Neuronal stem cell (in vitro differentiated cells): ENCODE measurements at regions not wholly inside any gene's neighbourhood (a gene's known extent, or its start where the extent isn't known, plus 50 kb on each side); places are given as distances from the start of the nearest gene placed in this dataset.

Experiments
- DNase-seq: peaks from one replicate; pipeline ENCODE4 v3.0.0-alpha.2; 2013; ENCODE audit warnings: low spot score
- H2AFZ ChIP-seq: one replicate; pipeline ENCODE4 v1.6.1; 2013; ENCODE audit warnings: mild to moderate bottlenecking, low read length, inconsistent platforms
- H2AK5ac ChIP-seq: 2 replicates; pipeline ENCODE4 v1.6.1; 2013; ENCODE audit warnings: low read depth, mild to moderate bottlenecking, inconsistent platforms, low read length, moderate library complexity, mixed read lengths
- H2BK120ac ChIP-seq: 2 replicates; pipeline ENCODE4 v1.6.1; 2013; ENCODE audit warnings: low read depth, mild to moderate bottlenecking, inconsistent platforms, low read length, moderate library complexity, mixed read lengths
- H2BK12ac ChIP-seq: one replicate; pipeline ENCODE4 v1.6.1; 2013; ENCODE audit warnings: low read length, inconsistent platforms
- H2BK15ac ChIP-seq: 2 replicates; pipeline ENCODE4 v1.6.1; 2013; ENCODE audit warnings: mild to moderate bottlenecking, low read length, inconsistent platforms, mixed read lengths
- H2BK5ac ChIP-seq: one replicate; pipeline ENCODE4 v1.6.1; 2013; ENCODE audit warnings: inconsistent platforms, mild to moderate bottlenecking, low read length, moderate library complexity
- H3K14ac ChIP-seq: one replicate; pipeline ENCODE4 v1.6.1; 2013; ENCODE audit warnings: low read length, inconsistent platforms
- H3K18ac ChIP-seq: 2 replicates; pipeline ENCODE4 v1.6.1; 2013; ENCODE audit warnings: low read length, inconsistent platforms
- H3K23ac ChIP-seq: 2 replicates; pipeline ENCODE4 v1.6.1; 2013; ENCODE audit warnings: low read depth, mild to moderate bottlenecking, mixed read lengths, low read length, inconsistent platforms; ENCODE audit not compliant: poor library complexity
- H3K27ac ChIP-seq: replicated peaks from 3 replicates; pipeline ENCODE4 v1.5.1; 2013; ENCODE audit warnings: low read length, inconsistent platforms
- H3K27me3 ChIP-seq, 3 experiments: 2 replicates each; pipeline ENCODE4 v1.6.1; 2013; ENCODE audit warnings: low read length in 3 of 3, mild to moderate bottlenecking in 2 of 3, inconsistent platforms in 1 of 3, low read depth in 1 of 3, mixed read lengths in 1 of 3, moderate library complexity in 1 of 3; ENCODE audit not compliant: control insufficient read depth in 3 of 3, insufficient read depth in 3 of 3
- H3K36me3 ChIP-seq, 2 donors: replicated peaks in 1 of 2; 2 replicates each; pipeline ENCODE4 v1.6.1; 2013; ENCODE audit warnings: low read length in 2 of 2; ENCODE audit not compliant: control insufficient read depth in 2 of 2, insufficient read depth in 2 of 2
- H3K4ac ChIP-seq: 2 replicates; pipeline ENCODE4 v1.6.1; 2013; ENCODE audit warnings: inconsistent platforms, mild to moderate bottlenecking, low read length, moderate library complexity
- H3K4me1 ChIP-seq, 2 donors: 1 replicate in 1 of 2; 2 replicates in 1 of 2; pipeline ENCODE4 v1.6.1; 2013; ENCODE audit warnings: low read length in 2 of 2, low read depth in 1 of 2; ENCODE audit not compliant: control insufficient read depth in 2 of 2, insufficient read depth in 1 of 2
- H3K4me2 ChIP-seq: one replicate; pipeline ENCODE4 v1.6.1; 2013; ENCODE audit warnings: mild to moderate bottlenecking, low read length, inconsistent platforms; ENCODE audit not compliant: insufficient read depth, poor library complexity, severe bottlenecking
- H3K4me3 ChIP-seq, 2 donors: 2 replicates each; pipeline ENCODE4 v1.5.1; 2013; ENCODE audit warnings: low read length in 2 of 2, mild to moderate bottlenecking in 2 of 2, inconsistent platforms in 1 of 2, moderate library complexity in 1 of 2
- H3K79me1 ChIP-seq: one replicate; pipeline ENCODE4 v1.6.1; 2013; ENCODE audit warnings: low read depth, mild to moderate bottlenecking, inconsistent platforms, low read length, moderate library complexity
- H3K9ac ChIP-seq: one replicate; pipeline ENCODE4 v1.6.1; 2013; ENCODE audit warnings: mild to moderate bottlenecking, low read depth, low read length, inconsistent platforms; ENCODE audit not compliant: poor library complexity
- H3K9me3 ChIP-seq, 2 donors: replicated peaks in 1 of 2; 2 replicates each; pipeline versions ENCODE3 to v1.6.1; 2013; ENCODE audit warnings: low read length in 2 of 2, mild to moderate bottlenecking in 2 of 2, inconsistent platforms in 1 of 2, low read depth in 1 of 2, mixed read lengths in 1 of 2, moderate library complexity in 1 of 2; ENCODE audit not compliant: control insufficient read depth in 2 of 2, insufficient read depth in 1 of 2
- H4K8ac ChIP-seq: one replicate; pipeline ENCODE4 v1.6.1; 2013; ENCODE audit warnings: low read depth, mild to moderate bottlenecking, inconsistent platforms, low read length, moderate library complexity
- H4K91ac ChIP-seq: one replicate; pipeline ENCODE4 v1.6.1; 2013; ENCODE audit warnings: low read length, low read depth, mild to moderate bottlenecking, inconsistent platforms; ENCODE audit not compliant: poor library complexity
- WGBS, 2 donors: extraction: QIAGEN DNeasy Blood & Tissue Kit; methylation state at CpG; one replicate each; pipeline ENCODE4 v1.1.7; 2013; ENCODE audit warnings: missing lambda C conversion rate in 2 of 2, mixed read lengths in 1 of 2; ENCODE audit not compliant: insufficient read length in 2 of 2, insufficient replicate concordance in 1 of 2; ENCODE audit errors: extremely low coverage in 2 of 2; 5-methylcytosine and 5-hydroxymethylcytosine counted together

GRCh38 chr2:126480033-126480432 lies 175.9 kb upstream of the GYPC start:
- Histone ChIP-seq H3K27ac (no peak overlapping the region), H3K4me1 (no peaks in the 10 kb centered on the region), H3K9me3 (no peaks in the 10 kb centered on the region), H2BK120ac (no peak overlapping the region), H4K91ac (no peak overlapping the region), H2AFZ (no peak overlapping the region), H2BK12ac (no peak overlapping the region), H3K18ac (no peak overlapping the region), H4K8ac (no peak overlapping the region), H3K4ac (no peak overlapping the region), H2BK15ac (no peak overlapping the region), H3K4me3 (no peak overlapping the region), H3K79me1 (no peaks in the 10 kb centered on the region), H3K14ac (no peak overlapping the region), H2AK5ac (no peak overlapping the region), H3K4me2 (no peak overlapping the region), H3K9ac (no peak overlapping the region), H2BK5ac (no peak overlapping the region), H3K27me3 (no peaks in the 10 kb centered on the region), H3K36me3 (no peaks in the 10 kb centered on the region), H3K23ac (no peak overlapping the region)
- WGBS, 2 donors, result no CpG with 5 or more reads among the region's 2 CpGs
- no peak for DNase-seq

- no peak overlapping the region for H2BK12ac ChIP-seq
Measured at GRCh38 chr2:126482582-126483464, 173.1 kb upstream of the GYPC start.

GRCh38 chr2:126494593-126494992 lies 161.4 kb upstream of the GYPC start:
- Histone ChIP-seq H3K79me1 (no peaks in the 10 kb centered on the region), H2BK15ac (no peak overlapping the region), H2BK120ac (no peak overlapping the region), H3K14ac (no peak overlapping the region), H3K9me3 (no peaks in the 10 kb centered on the region), H3K4me2 (no peak overlapping the region), H3K27ac (no peak overlapping the region), H2BK5ac (no peak overlapping the region), H2BK12ac (no peak overlapping the region), H3K4me3 (no peak overlapping the region), H3K23ac (no peak overlapping the region), H3K27me3 (no peaks in the 10 kb centered on the region), H4K91ac (no peak overlapping the region), H4K8ac (no peak overlapping the region), H3K4ac (no peak overlapping the region), H2AFZ (no peak overlapping the region), H3K36me3 (no peaks in the 10 kb centered on the region), H3K9ac (no peak overlapping the region), H3K18ac (no peak overlapping the region), H3K4me1 (no peaks in the 10 kb centered on the region), H2AK5ac (no peak overlapping the region)
- DNase-seq, result no peak

More at GRCh38 chr2:126482582-126483464, 173.1 kb upstream of the GYPC start:
- Histone ChIP-seq H2BK120ac (no peak overlapping the region), H3K23ac (peak overlapping the region; percentile 86), H3K4me3 (no peak overlapping the region), H3K4me2 (no peak overlapping the region), H3K79me1 (no peaks in the 10 kb centered on the region), H3K18ac (peak overlapping the region; percentile 72), H3K9ac (peak overlapping the region; percentile 68), H3K4ac (no peak overlapping the region), H2AK5ac (no peak overlapping the region), H4K8ac (no peak overlapping the region), H2BK15ac (no peak overlapping the region), H3K4me1 (no peaks in the 10 kb centered on the region), H3K9me3 (no peaks in the 10 kb centered on the region), H3K36me3 (no peaks in the 10 kb centered on the region), H2BK5ac (no peak overlapping the region), H3K14ac (no peak overlapping the region), H2AFZ (peak overlapping the region; percentile 40), H4K91ac (no peak overlapping the region), H3K27me3 (no peaks in the 10 kb centered on the region), H3K27ac (no peak overlapping the region)
- DNase-seq, result no peak
- WGBS, 2 donors, result no CpG with 5 or more reads among the region's 19 CpGs

- no peaks in the 10 kb centered on the region for H3K79me1 ChIP-seq
- H3K14ac ChIP-seq, result no peak overlapping the region
- H2BK12ac ChIP-seq, result no peak overlapping the region
- H2AFZ ChIP-seq, result no peak overlapping the region
- H3K4me2 ChIP-seq, result no peak overlapping the region
- no peak overlapping the region for H3K23ac ChIP-seq
- no peaks in the 10 kb centered on the region for H3K36me3 ChIP-seq
- no peak overlapping the region for H3K9ac ChIP-seq
- H3K4me3 ChIP-seq, result no peak overlapping the region
- no peak overlapping the region for H2BK15ac ChIP-seq
- no peak overlapping the region for H2BK120ac ChIP-seq
- H2AK5ac ChIP-seq, result no peak overlapping the region
- no peak overlapping the region for H3K4ac ChIP-seq
- no peaks in the 10 kb centered on the region for H3K4me1 ChIP-seq
- DNase-seq, result no peak
- H4K8ac ChIP-seq, result no peak overlapping the region
- no CpG with 5 or more reads among the region's 2 CpGs for WGBS, 2 donors
- no peak overlapping the region for H3K18ac ChIP-seq
- no peak overlapping the region for H4K91ac ChIP-seq
- no peak overlapping the region for H3K27ac ChIP-seq
- no peaks in the 10 kb centered on the region for H3K27me3 ChIP-seq
- no peaks in the 10 kb centered on the region for H3K9me3 ChIP-seq
- H2BK5ac ChIP-seq, result no peak overlapping the region
Measured at GRCh38 chr2:126495189-126495588, 160.8 kb upstream of the GYPC start.
